HepG2 (cell line): ENCODE measurements at regions not wholly inside any gene's neighbourhood (a gene's known extent, or its start where the extent isn't known, plus 50 kb on each side); places are given as distances from the start of the nearest gene placed in this dataset.

Source experiments
- ATAC-seq: fragments of 200-7000 bp; cut with Tn5 transposase; 3 replicates; pipeline ENCODE4 v1.9.1; 2020; ENCODE audit warnings: mild to moderate bottlenecking, moderate library complexity
- BruUV-seq: library from RNA; stranded (reverse); fragments of 400-500 nt; replicated peaks from 2 replicates; lab custom pipeline; 2021; lab: Mats Ljungman, UMichigan
- CTCF ChIA-PET: fragments of 300-600 bp; formaldehyde crosslinking; extraction: SDS; loops from one replicate; lab custom pipeline; 2021; ENCODE audit warnings: low total read pairs, inconsistent platforms, low intra/inter-chr PET ratio; lab: Yijun Ruan, JAX
- POLR2A ChIA-PET: fragments of 350-600 bp; sonication (Branson Sonifier 250); formaldehyde crosslinking; loops from one replicate; lab custom pipeline; 2020; ENCODE audit warnings: antibody characterized with exemption, inconsistent platforms; lab: Yijun Ruan, JAX
- DNase-seq: peaks from one replicate; pipeline ENCODE4 v3.0.0-alpha.2; 2015; ENCODE audit warnings: low spot score
- FAIRE-seq: peaks from 3 replicates; lab custom pipeline; 2011; peaks lifted over from hg19 to GRCh38; lab: Jason Lieb, UNC
- H2AFZ ChIP-seq: one replicate; pipeline ENCODE4 v1.6.1; 2011; ENCODE audit warnings: low read length, inconsistent platforms
- H3K27ac ChIP-seq: fragments of 300-600 bp; 3 replicates; pipeline ENCODE4 v1.8.0; 2011; ENCODE audit warnings: mixed run types, mild to moderate bottlenecking, mixed read lengths, low read length, inconsistent platforms; ENCODE audit not compliant: insufficient read depth; ENCODE audit errors: extremely low read length
- H3K27me3 ChIP-seq, 2 experiments: fragments of 200-600 bp in 1 of 2; 2 replicates in 1 of 2; 3 replicates in 1 of 2; pipeline versions ENCODE4 v1.6.0 to v1.8.0; 2011; ENCODE audit warnings: low read length in 2 of 2, mild to moderate bottlenecking in 2 of 2, moderate library complexity in 2 of 2, inconsistent platforms in 1 of 2; ENCODE audit not compliant: insufficient read depth in 2 of 2, control insufficient read depth in 1 of 2
- H3K36me3 ChIP-seq, 2 experiments: fragments of 200-600 bp in 1 of 2; replicated peaks in 1 of 2; 2 replicates in 1 of 2; 3 replicates in 1 of 2; pipeline versions ENCODE4 v1.5.1 to v1.8.0; 2011; ENCODE audit warnings: low read length in 2 of 2, inconsistent platforms in 1 of 2; ENCODE audit not compliant: insufficient read depth in 2 of 2, control insufficient read depth in 1 of 2
- H3K4me1 ChIP-seq: 2 replicates; pipeline ENCODE4 v1.5.1; 2012; ENCODE audit warnings: low read length, inconsistent platforms; ENCODE audit not compliant: insufficient read depth
- H3K4me2 ChIP-seq: 2 replicates; pipeline ENCODE4 v1.6.0; 2011; ENCODE audit warnings: low read depth, low read length, inconsistent platforms
- H3K4me3 ChIP-seq, 3 experiments: fragments of 200-600 bp in 1 of 3; sonication (generic), shearing (Covaris generic) in 1 of 3; replicated peaks in 1 of 3; 2 replicates each; pipeline ENCODE4 v1.5.1; 2011 to 2016; ENCODE audit warnings: low read length in 3 of 3, inconsistent platforms in 2 of 3, low read depth in 2 of 3, mild to moderate bottlenecking in 2 of 3, control low read depth in 1 of 3, mixed read lengths in 1 of 3; ENCODE audit not compliant: insufficient read depth in 1 of 3
- H3K79me2 ChIP-seq: one replicate; pipeline ENCODE4 v1.6.1; 2011; ENCODE audit warnings: low read length, inconsistent platforms; ENCODE audit not compliant: insufficient read depth
- H3K9ac ChIP-seq: 2 replicates; pipeline ENCODE4 v1.6.0; 2011; ENCODE audit warnings: mild to moderate bottlenecking, low read depth, low read length, inconsistent platforms; ENCODE audit not compliant: insufficient read depth
- H3K9me3 ChIP-seq: 2 replicates; pipeline ENCODE4 v1.5.1; 2012; ENCODE audit warnings: mild to moderate bottlenecking, low read length
- H4K20me1 ChIP-seq: 2 replicates; pipeline ENCODE4 v1.6.0; 2011; ENCODE audit warnings: inconsistent platforms, mild to moderate bottlenecking, low read length, moderate library complexity; ENCODE audit not compliant: insufficient read depth
- GLI4 ChIP-seq: sonication (generic); formaldehyde crosslinking; IDR thresholded peaks from 2 replicates; pipeline ENCODE4 v1.5.1; 2020; ENCODE audit warnings: missing genetic modification reagents, mild to moderate bottlenecking, moderate library complexity, borderline replicate concordance
- GMEB1 ChIP-seq: sonication (generic); formaldehyde crosslinking; IDR thresholded peaks from 2 replicates; pipeline ENCODE4 v1.5.1; 2020; ENCODE audit warnings: missing genetic modification reagents, mild to moderate bottlenecking, borderline replicate concordance
- MED13 ChIP-seq: sonication (generic); formaldehyde crosslinking; IDR thresholded peaks from 2 replicates; pipeline ENCODE4 v1.5.0; 2020; ENCODE audit warnings: missing genetic modification reagents
- STAG1 ChIP-seq: sonication (generic); formaldehyde crosslinking; IDR thresholded peaks from 2 replicates; pipeline ENCODE4 v1.4.0; 2020; ENCODE audit warnings: missing genetic modification reagents
- ZNF143 ChIP-seq: sonication (generic); formaldehyde crosslinking; IDR thresholded peaks from 2 replicates; pipeline ENCODE4 v1.4.0; 2020; ENCODE audit warnings: missing genetic modification reagents
- ZNF484 ChIP-seq: sonication (generic); formaldehyde crosslinking; IDR thresholded peaks from 2 replicates; pipeline ENCODE4 v1.5.1; 2020; ENCODE audit warnings: mild to moderate bottlenecking, low read depth, missing genetic modification reagents, borderline replicate concordance
- ZNF891 ChIP-seq: sonication (generic); formaldehyde crosslinking; IDR thresholded peaks from 2 replicates; pipeline ENCODE4 v1.5.0; 2020; ENCODE audit warnings: mild to moderate bottlenecking, missing genetic modification reagents
- WGBS: methylation state at CpG from one replicate; pipeline ENCODE4 v1.1.6; 2017; ENCODE audit warnings: low lambda C conversion rate; 5-methylcytosine and 5-hydroxymethylcytosine counted together
- in situ Hi-C: cut with HindIII; loops from 2 replicates; pipeline ENCODE4 v1.10.0; 2017; ENCODE audit warnings: low pct_unique_long_range_greater_than_20kb; ENCODE audit not compliant: extremely low pct_ligation_motif_present
- intact Hi-C: fragments of 100-400 bp; cut with micrococcal nuclease; formaldehyde crosslinking; loops from one replicate; pipeline ENCODE4 v1.10.0; 2022; ENCODE audit not compliant: unreplicated experiment
- TF ChIP-seq, protein P1 (sequence below): sonication (generic); formaldehyde crosslinking; IDR thresholded peaks from 2 replicates; pipeline ENCODE4 v1.5.0; 2020; ENCODE audit warnings: mild to moderate bottlenecking, missing genetic modification reagents, moderate library complexity
- TF ChIP-seq, protein P2 (sequence below): sonication (generic); formaldehyde crosslinking; conservative IDR thresholded peaks from 2 replicates; pipeline ENCODE4 v1.4.0; 2020; ENCODE audit warnings: missing genetic modification reagents

DNA sequence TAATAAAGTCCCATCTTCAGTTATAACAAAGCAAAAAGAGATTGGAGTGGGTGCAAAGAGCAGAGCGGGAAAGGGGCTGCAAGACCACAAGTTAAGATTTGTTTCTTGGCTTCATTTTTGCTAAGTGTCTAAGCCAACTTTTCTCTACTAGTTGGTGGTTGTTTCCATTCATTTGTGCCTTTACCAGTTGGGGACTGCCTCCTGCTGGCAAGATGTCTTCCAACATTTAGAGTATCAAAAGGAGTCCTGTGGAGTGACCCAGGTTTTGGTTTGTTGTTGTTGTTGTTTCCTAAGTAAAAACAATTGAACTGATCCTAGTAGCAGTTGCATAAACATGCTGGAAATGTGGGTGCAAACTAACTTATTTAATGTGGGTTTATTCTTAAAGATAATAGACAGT lies 121.1 kb downstream of the SPATA18 start:
- in situ Hi-C loops (no loop called here), intact Hi-C loops (no loop called here)
- WGBS: 3% methylated on average over 1 of the region's 1 CpG
- DNase-seq (no peak), ATAC-seq (no peak), FAIRE-seq (no peak)
- Histone ChIP-seq H3K9ac (no peak overlapping the region), H3K4me3 (no peak overlapping the region), H3K36me3 (no peaks in the 10 kb centered on the region), H3K9me3 (no peaks in the 10 kb centered on the region), H3K79me2 (no peaks in the 10 kb centered on the region), H3K4me2 (no peak overlapping the region), H2AFZ (no peak overlapping the region), H4K20me1 (no peaks in the 10 kb centered on the region), H3K27me3 (no peaks in the 10 kb centered on the region), H3K27ac (no peak overlapping the region), H3K4me1 (no peaks in the 10 kb centered on the region)
- CTCF ChIA-PET: no interaction called here
- TF ChIP-seq, protein P1, sequence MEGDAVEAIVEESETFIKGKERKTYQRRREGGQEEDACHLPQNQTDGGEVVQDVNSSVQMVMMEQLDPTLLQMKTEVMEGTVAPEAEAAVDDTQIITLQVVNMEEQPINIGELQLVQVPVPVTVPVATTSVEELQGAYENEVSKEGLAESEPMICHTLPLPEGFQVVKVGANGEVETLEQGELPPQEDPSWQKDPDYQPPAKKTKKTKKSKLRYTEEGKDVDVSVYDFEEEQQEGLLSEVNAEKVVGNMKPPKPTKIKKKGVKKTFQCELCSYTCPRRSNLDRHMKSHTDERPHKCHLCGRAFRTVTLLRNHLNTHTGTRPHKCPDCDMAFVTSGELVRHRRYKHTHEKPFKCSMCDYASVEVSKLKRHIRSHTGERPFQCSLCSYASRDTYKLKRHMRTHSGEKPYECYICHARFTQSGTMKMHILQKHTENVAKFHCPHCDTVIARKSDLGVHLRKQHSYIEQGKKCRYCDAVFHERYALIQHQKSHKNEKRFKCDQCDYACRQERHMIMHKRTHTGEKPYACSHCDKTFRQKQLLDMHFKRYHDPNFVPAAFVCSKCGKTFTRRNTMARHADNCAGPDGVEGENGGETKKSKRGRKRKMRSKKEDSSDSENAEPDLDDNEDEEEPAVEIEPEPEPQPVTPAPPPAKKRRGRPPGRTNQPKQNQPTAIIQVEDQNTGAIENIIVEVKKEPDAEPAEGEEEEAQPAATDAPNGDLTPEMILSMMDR (CRISPR knock-in tag): peak; percentile 34; the same call in 1 of the 2 replicates
- no peak for TF ChIP-seq ZNF143 (CRISPR knock-in tag)
- peak; percentile 48 for TF ChIP-seq STAG1 (CRISPR knock-in tag)
- TF ChIP-seq GLI4 (CRISPR knock-in tag): no peak
- TF ChIP-seq GMEB1 (CRISPR knock-in tag): no peak
- TF ChIP-seq, protein P2, sequence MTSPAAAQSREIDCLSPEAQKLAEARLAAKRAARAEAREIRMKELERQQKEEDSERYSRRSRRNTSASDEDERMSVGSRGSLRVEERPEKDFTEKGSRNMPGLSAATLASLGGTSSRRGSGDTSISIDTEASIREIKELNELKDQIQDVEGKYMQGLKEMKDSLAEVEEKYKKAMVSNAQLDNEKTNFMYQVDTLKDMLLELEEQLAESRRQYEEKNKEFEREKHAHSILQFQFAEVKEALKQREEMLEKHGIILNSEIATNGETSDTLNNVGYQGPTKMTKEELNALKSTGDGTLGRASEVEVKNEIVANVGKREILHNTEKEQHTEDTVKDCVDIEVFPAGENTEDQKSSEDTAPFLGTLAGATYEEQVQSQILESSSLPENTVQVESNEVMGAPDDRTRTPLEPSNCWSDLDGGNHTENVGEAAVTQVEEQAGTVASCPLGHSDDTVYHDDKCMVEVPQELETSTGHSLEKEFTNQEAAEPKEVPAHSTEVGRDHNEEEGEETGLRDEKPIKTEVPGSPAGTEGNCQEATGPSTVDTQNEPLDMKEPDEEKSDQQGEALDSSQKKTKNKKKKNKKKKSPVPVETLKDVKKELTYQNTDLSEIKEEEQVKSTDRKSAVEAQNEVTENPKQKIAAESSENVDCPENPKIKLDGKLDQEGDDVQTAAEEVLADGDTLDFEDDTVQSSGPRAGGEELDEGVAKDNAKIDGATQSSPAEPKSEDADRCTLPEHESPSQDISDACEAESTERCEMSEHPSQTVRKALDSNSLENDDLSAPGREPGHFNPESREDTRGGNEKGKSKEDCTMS (CRISPR knock-in tag): no peak
- TF ChIP-seq ZNF891: no peak
- TF ChIP-seq MED13 (CRISPR knock-in tag): no peak
- TF ChIP-seq ZNF484: no peak
- POLR2A ChIA-PET: no interaction called here
- no TSS peak for BruUV-seq
